Ovary (tissue), 7 donors: ENCODE measurements at regions not wholly inside any gene's neighbourhood (a gene's known extent, or its start where the extent isn't known, plus 50 kb on each side); places are given as distances from the start of the nearest gene placed in this dataset.

Experiments used
- DNase-seq, 5 donors: peaks; one replicate each; pipeline ENCODE4 v3.0.0-alpha.2; 2019 to 2020
- H3K27ac ChIP-seq, 2 donors: fragments of 200-600 bp; one replicate each; pipeline versions ENCODE4 v1.5.1 to v1.8.0; 2019 to 2022
- H3K27me3 ChIP-seq: fragments of 200-600 bp; one replicate; pipeline ENCODE4 v1.8.0; 2022
- H3K36me3 ChIP-seq: fragments of 200-600 bp; sonication (generic); one replicate; pipeline ENCODE4 v1.5.1; 2019
- H3K4me1 ChIP-seq: one replicate; pipeline ENCODE4 v1.8.1; 2013; ENCODE audit warnings: mild to moderate bottlenecking, moderate library complexity; ENCODE audit not compliant: insufficient read depth
- H3K4me3 ChIP-seq: fragments of 200-600 bp; sonication (generic); one replicate; pipeline ENCODE4 v1.5.1; 2017
- H3K9me3 ChIP-seq, 2 donors: fragments of 200-600 bp in 1 of 2; sonication (generic) in 1 of 2; one replicate each; pipeline versions ENCODE4 v1.5.1 to v1.8.1; 2013 to 2019; ENCODE audit warnings: mild to moderate bottlenecking in 1 of 2, moderate library complexity in 1 of 2
- CTCF ChIP-seq, 3 donors: fragments of 450-650 bp in 2 of 3; fragments of 200-600 bp in 1 of 3; IDR thresholded peaks; one replicate each; pipeline versions ENCODE4 v1.5.1 to v1.8.0; 2016 to 2022; ENCODE audit warnings: antibody characterized with exemption in 3 of 3, mild to moderate bottlenecking in 1 of 3
- EP300 ChIP-seq: sonication (generic); formaldehyde crosslinking; IDR thresholded peaks from one replicate; pipeline ENCODE4 v1.6.1; 2017; ENCODE audit warnings: antibody characterized with exemption
- POLR2A ChIP-seq: fragments of 450-650 bp; IDR thresholded peaks from one replicate; pipeline ENCODE4 v1.6.1; 2017; ENCODE audit warnings: antibody characterized with exemption, mild to moderate bottlenecking, moderate library complexity
- WGBS, 3 donors: extraction: QIAGEN DNeasy Blood & Tissue Kit in 1 of 3; methylation state at CpG; one replicate each; pipeline versions ENCODE4 v1.1.5 to v1.1.7; 2013 to 2017; 5-methylcytosine and 5-hydroxymethylcytosine counted together
- intact Hi-C, 4 donors: fragments of 100-400 bp; cut with DNase I; formaldehyde crosslinking; loops; one replicate each; pipeline versions ENCODE4 v1.11.0 to v1.15.1; 2022 to 2023
- donor health status: DM: no; HTN: no; CAD: no; lungs with moderate emphysema.
- donor health status: DM: no; HTN: no; CAD: no.
- donor health status: Bipolar disorder and iron deficiency.
- donor health status: DM: no; HTN: no; CAD: no.
- donor health status: DM: yes; HTN: yes; CAD: no.

GRCh38 chr3:70855149-70855548 is 542.7 kb upstream of the MDFIC2 start:
- TF ChIP-seq EP300 (no peak), CTCF (IDR thresholded peaks at IDR 0.05) (no peak), POLR2A (no peak)
- Histone ChIP-seq H3K4me3 (no peak overlapping the region), H3K27ac (no peak overlapping the region), H3K27me3 (no peaks in the 10 kb centered on the region), H3K36me3 (no peaks in the 10 kb centered on the region), H3K9me3 (no peaks in the 10 kb centered on the region), H3K4me1 (peaks cover 1% of the 10 kb centered on the region)
- intact Hi-C loops, result no loop called here
- no peak for DNase-seq
- WGBS, 3 donors, result 84 to 86% (median 86%) methylated on average over 2 of the region's 2 CpGs

GRCh38 chr3:70854108-70854507 is 541.7 kb upstream of the MDFIC2 start:
- WGBS, 3 donors, result 40 to 51% (median 51%) methylated on average over 6 of the region's 6 CpGs
- H3K27me3 ChIP-seq, result no peaks in the 10 kb centered on the region

GRCh38 chr3:70853161-70853944 is 540.9 kb upstream of the MDFIC2 start:
- Histone ChIP-seq H3K4me1 (peaks cover 3% of the 10 kb centered on the region), H3K27ac (no peak overlapping the region), H3K9me3 (no peaks in the 10 kb centered on the region), H3K27me3 (no peaks in the 10 kb centered on the region), H3K36me3 (no peaks in the 10 kb centered on the region), H3K4me3 (no peak overlapping the region)
- intact Hi-C loops, result no loop called here
- DNase-seq, result no peak
- TF ChIP-seq EP300 (no peak), CTCF (IDR thresholded peaks at IDR 0.05) (no peak), POLR2A (no peak)
- WGBS, 3 donors, result 69 to 74% (median 70%) methylated on average over 5 of the region's 5 CpGs

More at GRCh38 chr3:70854108-70854507, 541.7 kb upstream of the MDFIC2 start:
- Histone ChIP-seq H3K27ac (no peak overlapping the region), H3K36me3 (no peaks in the 10 kb centered on the region), H3K4me1 (peaks cover 3% of the 10 kb centered on the region), H3K4me3 (no peak overlapping the region), H3K9me3 (no peaks in the 10 kb centered on the region)
- TF ChIP-seq POLR2A, result no peak
- intact Hi-C loops, result no loop called here
- no peak for DNase-seq

GRCh38 chr3:70849911-70850699 is 537.7 kb upstream of the MDFIC2 start:
- no peaks in the 10 kb centered on the region for H3K27me3 ChIP-seq
- H3K36me3 ChIP-seq, result no peaks in the 10 kb centered on the region
- H3K27ac ChIP-seq, result no peak overlapping the region
- TF ChIP-seq EP300 (peak; percentile 8), CTCF (IDR thresholded peaks at IDR 0.05) (no peak)
- whole genome bisulfite sequencing, 3 donors, result 40 to 49% (median 44%) methylated on average over 6 of the region's 6 CpGs
- peaks cover 3% of the 10 kb centered on the region for H3K4me1 ChIP-seq
- no peaks in the 10 kb centered on the region for H3K9me3 ChIP-seq
- peak; percentile 13 to 50 (median 32) for DNase-seq
- intact Hi-C loops, result no loop called here
- H3K4me3 ChIP-seq, result no peak overlapping the region
